H1 (cell line): ENCODE measurements at regions not wholly inside any gene's neighbourhood (a gene's known extent, or its start where the extent isn't known, plus 50 kb on each side); places are given as distances from the start of the nearest gene placed in this dataset.

Source experiments
- CTCF ChIA-PET: fragments of 300-600 bp; sonication (Branson Sonifier 250); formaldehyde crosslinking; loops from one replicate; lab custom pipeline; 2021; ENCODE audit not compliant: partially characterized antibody; lab: Charles Lee
- POLR2A ChIA-PET: fragments of 300-600 bp; sonication (Branson Sonifier 250); formaldehyde crosslinking; loops from one replicate; lab custom pipeline; 2021; ENCODE audit warnings: inconsistent platforms; ENCODE audit not compliant: partially characterized antibody; lab: Charles Lee
- DNase-seq, 2 experiments: peaks; one replicate each; pipeline versions ENCODE4 v3.0.0 to v3.0.0-alpha.2; 2010 to 2022; ENCODE audit warnings: low spot score in 2 of 2, low read depth in 1 of 2, mixed read lengths in 1 of 2
- FAIRE-seq: peaks from 2 replicates; lab custom pipeline; 2011; peaks lifted over from hg19 to GRCh38; lab: Jason Lieb, UNC
- H2AFZ ChIP-seq: 2 replicates; pipeline ENCODE4 v1.8.1; 2012; ENCODE audit warnings: low read length, inconsistent platforms
- H2AK5ac ChIP-seq: 2 replicates; pipeline ENCODE4 v1.6.1; 2013; ENCODE audit warnings: low read depth, low read length
- H2BK120ac ChIP-seq: replicated peaks from 2 replicates; pipeline ENCODE3; 2013; ENCODE audit warnings: low read depth, low read length, inconsistent platforms
- H2BK12ac ChIP-seq: 2 replicates; pipeline ENCODE4 v1.6.1; 2013; ENCODE audit warnings: low read depth, low read length
- H2BK15ac ChIP-seq: 2 replicates; pipeline ENCODE4 v1.6.1; 2013; ENCODE audit warnings: low read length
- H2BK20ac ChIP-seq: 2 replicates; pipeline ENCODE4 v1.6.1; 2013; ENCODE audit warnings: low read length
- H2BK5ac ChIP-seq: 2 replicates; pipeline ENCODE4 v1.6.1; 2013; ENCODE audit warnings: low read depth, low read length
- H3K14ac ChIP-seq: 2 replicates; pipeline ENCODE4 v1.6.1; 2013; ENCODE audit warnings: inconsistent platforms; ENCODE audit not compliant: insufficient read length
- H3K18ac ChIP-seq: 2 replicates; pipeline ENCODE4 v1.6.1; 2013; ENCODE audit warnings: low read length; ENCODE audit errors: extremely low read depth
- H3K23ac ChIP-seq: 2 replicates; pipeline ENCODE4 v1.6.1; 2013; ENCODE audit warnings: inconsistent platforms; ENCODE audit not compliant: insufficient read length
- H3K23me2 ChIP-seq: 2 replicates; pipeline ENCODE4 v1.6.1; 2013; ENCODE audit warnings: low read depth, low read length
- H3K27ac ChIP-seq: 2 replicates; pipeline ENCODE4 v1.6.1; 2011; ENCODE audit warnings: low read depth, low read length, inconsistent platforms
- H3K27me3 ChIP-seq, 4 experiments: replicated peaks in 1 of 4; 1 replicate in 1 of 4; 2 replicates in 3 of 4; pipeline versions ENCODE4 v1.6.1 to v1.8.1; 2011 to 2013; ENCODE audit warnings: low read length in 3 of 4, mild to moderate bottlenecking in 3 of 4, inconsistent platforms in 2 of 4, mixed read lengths in 2 of 4, moderate library complexity in 1 of 4; ENCODE audit not compliant: control insufficient read depth in 3 of 4, insufficient read depth in 3 of 4; ENCODE audit errors: extremely low read depth in 1 of 4
- H3K36me3 ChIP-seq, 4 experiments: 2 replicates each; pipeline versions ENCODE4 v1.6.1 to v1.8.1; 2011 to 2013; ENCODE audit warnings: mild to moderate bottlenecking in 4 of 4, low read length in 3 of 4, moderate library complexity in 2 of 4, control low read depth in 1 of 4, inconsistent platforms in 1 of 4; ENCODE audit not compliant: insufficient read depth in 4 of 4, control insufficient read depth in 2 of 4
- H3K4ac ChIP-seq: replicated peaks from 2 replicates; pipeline ENCODE3; 2013; ENCODE audit warnings: low read length, low read depth, mixed read lengths, inconsistent platforms; ENCODE audit not compliant: insufficient read length
- H3K4me1 ChIP-seq, 4 experiments: replicated peaks in 1 of 4; 1 replicate in 1 of 4; 2 replicates in 3 of 4; pipeline versions ENCODE4 v1.6.1 to v1.8.1; 2011 to 2013; ENCODE audit warnings: low read length in 3 of 4, inconsistent platforms in 2 of 4, mixed read lengths in 1 of 4; ENCODE audit not compliant: insufficient read depth in 4 of 4, control insufficient read depth in 3 of 4
- H3K4me2 ChIP-seq, 2 experiments: 2 replicates each; pipeline versions ENCODE4 v1.6.1 to v1.8.1; 2011 to 2013; ENCODE audit warnings: low read depth in 2 of 2, low read length in 2 of 2, control low read depth in 1 of 2, inconsistent platforms in 1 of 2, mild to moderate bottlenecking in 1 of 2; ENCODE audit not compliant: insufficient read depth in 1 of 2
- H3K4me3 ChIP-seq, 4 experiments: fragments of 200-600, 300-600 bp in 1 of 4; sonication (generic), shearing (Covaris generic), sonication (Bioruptor Twin) in 1 of 4; 2 replicates each; pipeline versions ENCODE4 v1.5.1 to v1.8.1; 2011 to 2016; ENCODE audit warnings: low read length in 4 of 4, low read depth in 3 of 4, control low read depth in 2 of 4, inconsistent platforms in 2 of 4, mild to moderate bottlenecking in 2 of 4, mixed read lengths in 1 of 4, moderate library complexity in 1 of 4; ENCODE audit not compliant: insufficient read depth in 2 of 4; ENCODE audit errors: extremely low read depth in 1 of 4
- H3K56ac ChIP-seq: replicated peaks from 2 replicates; pipeline ENCODE3; 2013; ENCODE audit warnings: low read depth, mild to moderate bottlenecking, mixed read lengths, low read length, inconsistent platforms; ENCODE audit not compliant: insufficient read length
- H3K79me1 ChIP-seq: 2 replicates; pipeline ENCODE4 v1.6.1; 2013; ENCODE audit warnings: low read depth, low read length, control low read depth
- H3K79me2 ChIP-seq, 2 experiments: 2 replicates each; pipeline versions ENCODE4 v1.6.1 to v1.8.1; 2012 to 2013; ENCODE audit warnings: low read length in 2 of 2, mild to moderate bottlenecking in 2 of 2, inconsistent platforms in 1 of 2; ENCODE audit not compliant: insufficient read depth in 2 of 2, control insufficient read depth in 1 of 2
- H3K9ac ChIP-seq, 4 experiments: replicated peaks in 1 of 4; 1 replicate in 1 of 4; 2 replicates in 3 of 4; pipeline versions ENCODE4 v1.6.1 to v1.8.1; 2011 to 2013; ENCODE audit warnings: low read depth in 3 of 4, low read length in 3 of 4, control low read depth in 2 of 4, mild to moderate bottlenecking in 2 of 4, moderate library complexity in 2 of 4, inconsistent platforms in 1 of 4; ENCODE audit errors: extremely low read depth in 1 of 4
- H3K9me3 ChIP-seq, 2 experiments: 2 replicates each; pipeline versions ENCODE4 v1.6.1 to v1.8.1; 2012 to 2013; ENCODE audit warnings: mild to moderate bottlenecking in 2 of 2, moderate library complexity in 2 of 2, control low read depth in 1 of 2, inconsistent platforms in 1 of 2, low read depth in 1 of 2, low read length in 1 of 2, mixed read lengths in 1 of 2; ENCODE audit not compliant: insufficient read depth in 2 of 2
- H4K20me1 ChIP-seq, 2 experiments: replicated peaks in 1 of 2; 2 replicates each; pipeline versions ENCODE3 to v1.8.1; 2011 to 2013; ENCODE audit warnings: inconsistent platforms in 2 of 2, low read length in 2 of 2, mild to moderate bottlenecking in 1 of 2; ENCODE audit not compliant: insufficient read depth in 2 of 2, control insufficient read depth in 1 of 2
- H4K5ac ChIP-seq: 2 replicates; pipeline ENCODE4 v1.6.1; 2013; ENCODE audit warnings: low read length, low read depth, mixed read lengths, inconsistent platforms; ENCODE audit not compliant: insufficient read length
- H4K8ac ChIP-seq: 2 replicates; pipeline ENCODE4 v1.8.0; 2013; ENCODE audit warnings: mild to moderate bottlenecking, moderate library complexity, low read length, inconsistent platforms; ENCODE audit not compliant: insufficient read depth; ENCODE audit errors: extremely low read depth
- H4K91ac ChIP-seq: replicated peaks from 2 replicates; pipeline ENCODE3; 2013; ENCODE audit warnings: low read length, mixed read lengths, inconsistent platforms; ENCODE audit not compliant: insufficient read length
- EP300 ChIP-seq, 2 experiments: IDR thresholded peaks; 1 replicate in 1 of 2; 2 replicates in 1 of 2; pipeline ENCODE4 v1.6.1; 2011 to 2012; ENCODE audit warnings: low read depth in 2 of 2, low read length in 2 of 2, mild to moderate bottlenecking in 2 of 2, borderline replicate concordance in 1 of 2, inconsistent platforms in 1 of 2, moderate library complexity in 1 of 2
- EZH2 ChIP-seq: fragments of 200-600 bp; sonication (generic); IDR thresholded peaks from 2 replicates; pipeline ENCODE4 v1.7.1; 2012; ENCODE audit warnings: low read depth, mild to moderate bottlenecking, moderate library complexity, low read length, inconsistent platforms; ENCODE audit not compliant: severe bottlenecking
- FOSL1 ChIP-seq: IDR thresholded peaks from 2 replicates; pipeline ENCODE4 v1.6.1; 2011; ENCODE audit warnings: mild to moderate bottlenecking, low read depth, low read length, moderate library complexity; ENCODE audit not compliant: insufficient read depth
- GTF2F1 ChIP-seq: IDR thresholded peaks from 2 replicates; pipeline ENCODE4 v1.6.1; 2012; ENCODE audit warnings: low read depth, low read length, improper control_type of control experiment, borderline replicate concordance
- HDAC2 ChIP-seq, 2 experiments: fragments of 300-600 bp in 1 of 2; sonication (generic) in 1 of 2; IDR thresholded peaks; 2 replicates each; pipeline ENCODE4 v1.6.1; 2011 to 2012; ENCODE audit warnings: low read depth in 2 of 2, low read length in 2 of 2, mild to moderate bottlenecking in 2 of 2, moderate library complexity in 2 of 2, borderline replicate concordance in 1 of 2, inconsistent platforms in 1 of 2
- HDAC6 ChIP-seq: IDR thresholded peaks from one replicate; pipeline ENCODE4 v1.7.1; 2012; ENCODE audit warnings: low read depth, mild to moderate bottlenecking, inconsistent platforms, low read length, moderate library complexity
- KDM1A ChIP-seq: fragments of 200-600, 300-600 bp; sonication (generic); IDR thresholded peaks from 2 replicates; pipeline ENCODE4 v1.7.1; 2016; ENCODE audit warnings: mild to moderate bottlenecking, low read length, borderline replicate concordance
- KDM4A ChIP-seq: IDR thresholded peaks from one replicate; pipeline ENCODE4 v1.7.1; 2012; ENCODE audit warnings: low read depth, mild to moderate bottlenecking, moderate library complexity, low read length, inconsistent platforms; ENCODE audit not compliant: severe bottlenecking
- NRF1 ChIP-seq: IDR thresholded peaks from 2 replicates; pipeline ENCODE4 v1.6.1; 2011; ENCODE audit warnings: mild to moderate bottlenecking, low read depth, low read length, improper control_type of control experiment
- PHF8 ChIP-seq: fragments of 200-600 bp; sonication (generic); conservative IDR thresholded peaks from 2 replicates; pipeline ENCODE4 v1.7.1; 2012; ENCODE audit warnings: low read depth, mild to moderate bottlenecking, inconsistent platforms, low read length, moderate library complexity
- SIRT6 ChIP-seq: IDR thresholded peaks from one replicate; pipeline ENCODE4 v1.7.1; 2012; ENCODE audit warnings: low read length, inconsistent platforms
- SP4 ChIP-seq: IDR thresholded peaks from 2 replicates; pipeline ENCODE4 v1.6.1; 2012; ENCODE audit warnings: low read length, inconsistent platforms
- TAF1 ChIP-seq: IDR thresholded peaks from 2 replicates; pipeline ENCODE4 v1.6.1; 2011; ENCODE audit warnings: mild to moderate bottlenecking, low read depth, low read length
- TAF7 ChIP-seq: optimal IDR thresholded peaks from 2 replicates; pipeline ENCODE3; 2011; ENCODE audit warnings: low read depth, mild to moderate bottlenecking, inconsistent platforms, low read length, moderate library complexity, borderline replicate concordance
- WGBS, 2 experiments: shearing (Covaris generic) in 1 of 2; methylation state at CpG; one replicate each; pipeline versions ENCODE4 v1.1.6 to v1.1.7; 2013 to 2015; ENCODE audit warnings: low lambda C conversion rate in 2 of 2, mixed read lengths in 2 of 2, inconsistent platforms in 1 of 2, low coverage in 1 of 2, missing lambda C conversion rate in 1 of 2; ENCODE audit not compliant: insufficient replicate concordance in 2 of 2, insufficient coverage in 1 of 2, insufficient read length in 1 of 2; ENCODE audit errors: extremely low coverage in 1 of 2, missing lambda C conversion rate in 1 of 2; 5-methylcytosine and 5-hydroxymethylcytosine counted together

DNA sequence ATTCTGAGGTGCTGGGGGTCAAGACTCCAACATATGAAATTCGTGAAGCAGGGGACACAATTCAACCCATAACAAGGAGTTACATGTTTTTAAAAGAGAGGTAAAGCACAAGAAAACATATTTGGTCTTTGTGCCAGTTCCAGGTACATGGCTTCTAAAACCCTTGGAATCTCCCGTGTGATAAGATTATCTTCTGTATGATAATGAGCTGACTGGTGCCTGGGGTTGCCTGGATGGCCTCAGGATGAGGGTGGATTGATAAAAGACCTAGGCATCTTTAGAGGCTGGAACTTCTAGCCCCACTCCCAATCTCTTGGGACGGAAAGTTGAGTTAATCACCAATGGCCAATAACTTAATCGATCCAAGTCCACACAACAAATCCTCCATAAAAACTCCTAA is 87.0 kb downstream of the FAM217A start:
- no peak overlapping the region for H4K8ac ChIP-seq
- TF ChIP-seq KDM4A: no peak
- TF ChIP-seq HDAC2 (IDR thresholded peaks at IDR 0.05; ENCODE audit: borderline replicate concordance in 1 of 2, low read depth in 2 of 2, low read length in 2 of 2): no peak
- no peak for TF ChIP-seq KDM1A
- no peak for TF ChIP-seq SIRT6
- no peak for TF ChIP-seq EP300 (IDR thresholded peaks at IDR 0.05; ENCODE audit: borderline replicate concordance in 1 of 2, low read depth in 2 of 2, low read length in 2 of 2)
- no peak for TF ChIP-seq GTF2F1
- TF ChIP-seq EZH2: no peak
- no peak for TF ChIP-seq FOSL1
- TF ChIP-seq TAF7: no peak
- no peak for TF ChIP-seq TAF1
- no peak for TF ChIP-seq SP4
- TF ChIP-seq HDAC6: no peak
- no peak for TF ChIP-seq PHF8
- TF ChIP-seq NRF1: no peak

More for the DNA sequence above, 87.0 kb downstream of the FAM217A start:
- Histone ChIP-seq H2AK5ac (no peak overlapping the region), H4K5ac (no peak overlapping the region), H3K23me2 (no peaks in the 10 kb centered on the region), H3K4ac (no peak overlapping the region), H3K9ac (no peak overlapping the region), H3K4me1 (peaks cover 3 to 8% (median 6%) of the 10 kb centered on the region in 4 experiments; a peak in 5 of 7 replicates), H3K4me2 (no peak overlapping the region), H4K91ac (no peak overlapping the region), H3K9me3 (no peaks in the 10 kb centered on the region), H3K27me3 (no peaks in the 10 kb centered on the region), H3K79me2 (peaks cover 0 to 6% of the 10 kb centered on the region in 2 experiments; a peak in 1 of 4 replicates), H3K23ac (no peak overlapping the region), H2AFZ (no peak overlapping the region), H3K4me3 (no peak overlapping the region), H2BK5ac (no peak overlapping the region), H4K20me1 (peaks cover 0 to 4% of the 10 kb centered on the region in 2 experiments), H2BK12ac (no peak overlapping the region), H3K27ac (no peak overlapping the region), H3K14ac (no peak overlapping the region), H2BK15ac (no peak overlapping the region), H2BK20ac (no peak overlapping the region), H3K79me1 (no peaks in the 10 kb centered on the region; the same call in 1 of the 2 replicates), H3K56ac (no peak overlapping the region), H2BK120ac (no peak overlapping the region), H3K18ac (no peak overlapping the region), H3K36me3 (no peaks in the 10 kb centered on the region)
- WGBS, 2 experiments: 81% methylated on average over 4 of the region's 4 CpGs; no CpG with 5 or more reads in 1 of the 2 experiments
- ChIA-PET POLR2A (interaction anchor here (1.1 kb wide), 1 partner anchor 12 kb away, joined by 3 read pairs; no protein-coding TSS in a partner anchor), CTCF (interaction anchor here (0.6 to 2.2 kb wide), 8 partner anchors 12 to 322 kb away, joined by 3 to 10 read pairs (median 3); partner anchors contain the start of gene FAM50B)
- FAIRE-seq (no peak), DNase-seq (no peak)
